HG03558 (cell line): ENCODE measurements at regions not wholly inside any gene's neighbourhood (a gene's known extent, or its start where the extent isn't known, plus 50 kb on each side); places are given as distances from the start of the nearest gene placed in this dataset.
"Not testable (repeated sequence)": the region's sequence is repeated elsewhere in the genome, so short reads cannot be mapped to it uniquely, and the experiment has no call there.

Source experiments
- ATAC-seq: cut with Tn5 transposase; IDR thresholded peaks from one replicate; pipeline ENCODE4 v1.9.1; 2021; ENCODE audit warnings: moderate number of reproducible peaks; ENCODE audit not compliant: unreplicated experiment; ENCODE audit errors: extremely low read depth

GRCh38 chr19:30255791-30256495 is 116.2 kb upstream of the ZNF536 start:
- no peak for ATAC-seq

DNA sequence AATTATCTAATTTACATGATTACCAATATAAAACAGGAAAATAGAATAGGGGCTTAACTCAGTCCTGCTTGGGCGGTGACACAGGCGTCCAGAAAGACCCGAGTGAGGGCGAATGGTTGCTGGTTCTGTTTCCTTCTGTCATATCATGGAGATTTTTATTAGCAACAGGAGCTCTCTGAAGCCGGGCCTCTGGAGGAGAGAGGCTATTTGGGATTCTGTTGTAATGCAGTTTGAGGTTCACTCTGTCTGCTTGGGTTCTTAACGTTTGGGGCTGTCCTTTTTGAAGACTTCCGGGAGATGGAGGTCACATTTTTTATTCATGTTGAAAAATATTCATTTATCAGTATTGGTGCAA is 115.7 kb upstream of the ZNF536 start:
- no peak for ATAC-seq

- ATAC-seq, result no peak
Observed at GRCh38 chr19:30263830-30264381, 108.3 kb upstream of the ZNF536 start.

DNA sequence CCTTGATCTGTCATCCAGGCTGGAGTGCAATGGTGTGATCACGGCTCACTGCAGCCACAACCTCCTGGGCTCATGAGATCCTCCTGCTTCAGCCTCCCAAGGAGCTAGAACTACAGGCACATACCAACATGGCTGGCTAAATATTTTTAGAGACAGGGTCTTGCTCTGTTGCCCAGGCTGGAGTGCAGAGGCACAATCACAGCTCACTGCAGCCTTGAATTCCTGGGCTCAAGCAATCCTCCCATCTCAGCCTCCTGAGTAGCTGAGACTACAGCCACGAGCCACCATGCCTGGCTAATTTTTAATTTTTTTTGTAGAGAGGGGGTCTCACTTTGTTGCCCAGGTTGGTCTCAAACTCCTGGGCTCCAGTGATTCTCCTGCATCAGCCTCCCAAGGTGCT is 106.3 kb upstream of the ZNF536 start:
- not testable (repeated sequence) for ATAC-seq

GRCh38 chr19:30266687-30267086 is 105.5 kb upstream of the ZNF536 start:
- ATAC-seq, result no peak

DNA sequence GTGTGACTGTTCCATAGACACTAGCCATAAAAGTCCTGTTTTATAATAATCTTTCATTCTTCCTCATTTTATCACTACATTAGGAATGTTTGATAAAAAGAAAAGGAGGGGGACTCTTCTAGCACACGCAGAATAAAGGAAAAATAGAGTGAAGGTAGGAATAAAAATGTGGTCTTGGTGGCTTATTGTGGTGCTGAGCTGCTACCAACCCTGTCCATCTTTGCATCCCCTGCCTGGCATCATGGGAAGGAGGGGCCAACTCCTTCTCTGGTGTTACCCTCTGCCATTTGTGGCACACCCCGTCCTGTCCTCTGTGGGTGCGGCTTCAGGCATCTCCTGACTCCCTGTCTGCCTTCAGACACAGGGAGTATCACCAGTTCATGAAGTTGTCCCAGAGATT is 104.9 kb upstream of the ZNF536 start:
- ATAC-seq, result no peak

DNA sequence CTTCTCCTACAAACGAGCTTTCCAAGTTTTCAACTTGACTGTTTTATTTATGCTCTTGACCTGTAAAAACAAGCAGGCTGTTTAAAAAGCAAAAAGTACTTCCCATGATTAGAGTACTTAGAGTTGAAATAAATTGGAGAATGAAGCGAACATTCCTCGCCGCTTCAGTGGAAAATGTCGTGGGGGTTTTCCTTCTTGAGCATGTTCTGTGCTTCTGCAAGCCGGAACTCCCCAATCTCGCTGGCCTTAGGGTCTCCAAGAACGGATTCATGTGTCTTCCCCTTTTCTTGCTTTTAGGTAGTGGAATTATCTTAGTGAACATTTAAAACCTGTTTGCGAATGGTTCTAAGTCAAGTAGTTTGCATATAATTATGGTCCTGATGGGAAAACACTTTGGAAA is 103.6 kb upstream of the ZNF536 start:
- ATAC-seq, result no peak

GRCh38 chr19:30269638-30270037 is 102.5 kb upstream of the ZNF536 start:
- ATAC-seq, result no peak

- ATAC-seq, result no peak
Observed at GRCh38 chr19:30271816-30272215, 100.4 kb upstream of the ZNF536 start.

GRCh38 chr19:30272554-30272953 is 99.6 kb upstream of the ZNF536 start:
- no peak for ATAC-seq

GRCh38 chr19:30273184-30273583 is 99.0 kb upstream of the ZNF536 start:
- ATAC-seq, result no peak

DNA sequence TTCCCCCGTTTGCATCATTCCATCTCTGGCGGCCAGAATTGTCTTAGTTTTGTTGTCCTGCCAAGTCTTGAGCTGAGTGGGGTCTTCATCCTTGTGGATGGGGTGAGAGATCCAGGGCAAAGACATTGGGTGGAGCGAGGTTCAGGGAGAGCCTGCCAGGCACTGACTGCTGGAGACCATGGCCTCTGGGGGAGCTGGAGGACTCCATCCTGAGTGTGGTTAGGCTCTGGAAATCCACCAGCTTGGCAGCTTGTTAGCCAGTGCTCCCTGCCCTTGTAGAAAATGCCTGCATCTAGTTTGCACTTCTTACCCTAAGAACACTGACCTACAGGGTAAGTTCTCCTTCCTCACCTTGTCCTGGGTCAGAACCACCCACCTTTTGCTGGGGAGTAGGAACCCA is 97.2 kb upstream of the ZNF536 start:
- ATAC-seq, result no peak

DNA sequence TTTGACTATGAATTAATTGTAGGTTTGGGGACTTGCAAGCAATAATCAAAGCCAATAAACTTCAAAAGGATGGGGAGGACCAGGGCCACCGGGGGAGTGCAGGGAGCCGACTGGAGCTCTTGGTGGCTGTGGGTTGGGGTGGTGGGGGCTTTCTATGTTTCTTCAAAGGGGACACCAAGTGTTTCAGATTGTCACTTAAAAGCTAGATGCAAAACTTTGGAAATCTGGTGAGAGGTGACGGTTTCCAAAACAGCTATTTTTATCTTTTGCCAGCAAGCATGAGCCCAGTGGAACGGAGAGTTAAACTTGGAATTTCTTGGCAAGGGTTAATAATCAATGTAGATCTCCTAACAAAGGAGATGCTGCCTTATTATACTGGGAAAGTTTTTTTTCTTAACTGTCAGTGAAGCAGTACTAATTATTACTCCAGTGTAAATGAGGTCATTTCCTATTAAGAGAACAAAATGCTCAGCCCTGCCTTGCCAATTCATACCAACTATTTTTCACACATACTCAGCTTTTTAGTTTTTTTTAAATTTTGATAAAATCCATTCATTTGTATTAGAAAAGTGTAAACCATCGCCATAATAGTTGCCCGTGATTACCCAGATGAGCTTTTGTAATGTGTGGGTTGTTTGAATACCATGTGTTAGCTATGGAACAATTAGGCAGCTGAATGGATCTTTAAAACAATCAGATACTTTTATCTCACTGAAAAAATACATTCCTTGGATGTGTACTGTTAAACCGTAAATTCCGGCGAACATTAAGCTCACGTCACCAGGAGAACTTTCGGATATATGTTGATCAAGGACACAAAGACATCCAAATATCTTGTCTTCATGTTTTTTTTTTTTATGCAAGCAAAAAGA is 95.9 kb upstream of the ZNF536 start:
- no peak for ATAC-seq

DNA sequence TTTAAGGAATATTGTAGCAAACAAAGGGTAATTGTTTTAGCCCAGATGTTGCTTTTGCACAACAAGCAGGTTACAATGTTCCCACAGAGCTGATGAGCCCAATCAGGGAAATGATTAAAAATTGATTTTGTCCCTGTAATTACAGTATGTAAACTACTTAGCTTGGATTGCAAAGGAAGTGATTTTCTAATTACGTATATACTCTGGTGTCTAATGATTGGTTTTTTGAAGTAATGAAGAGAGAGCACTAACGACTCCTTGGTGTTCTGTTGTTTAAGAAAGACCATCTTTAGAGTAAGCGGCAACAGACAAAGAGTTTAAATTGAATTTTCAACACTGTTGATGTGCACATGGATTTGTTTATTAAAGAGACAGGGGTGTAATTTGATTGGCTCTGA is 95.3 kb upstream of the ZNF536 start:
- ATAC-seq, result no peak

DNA sequence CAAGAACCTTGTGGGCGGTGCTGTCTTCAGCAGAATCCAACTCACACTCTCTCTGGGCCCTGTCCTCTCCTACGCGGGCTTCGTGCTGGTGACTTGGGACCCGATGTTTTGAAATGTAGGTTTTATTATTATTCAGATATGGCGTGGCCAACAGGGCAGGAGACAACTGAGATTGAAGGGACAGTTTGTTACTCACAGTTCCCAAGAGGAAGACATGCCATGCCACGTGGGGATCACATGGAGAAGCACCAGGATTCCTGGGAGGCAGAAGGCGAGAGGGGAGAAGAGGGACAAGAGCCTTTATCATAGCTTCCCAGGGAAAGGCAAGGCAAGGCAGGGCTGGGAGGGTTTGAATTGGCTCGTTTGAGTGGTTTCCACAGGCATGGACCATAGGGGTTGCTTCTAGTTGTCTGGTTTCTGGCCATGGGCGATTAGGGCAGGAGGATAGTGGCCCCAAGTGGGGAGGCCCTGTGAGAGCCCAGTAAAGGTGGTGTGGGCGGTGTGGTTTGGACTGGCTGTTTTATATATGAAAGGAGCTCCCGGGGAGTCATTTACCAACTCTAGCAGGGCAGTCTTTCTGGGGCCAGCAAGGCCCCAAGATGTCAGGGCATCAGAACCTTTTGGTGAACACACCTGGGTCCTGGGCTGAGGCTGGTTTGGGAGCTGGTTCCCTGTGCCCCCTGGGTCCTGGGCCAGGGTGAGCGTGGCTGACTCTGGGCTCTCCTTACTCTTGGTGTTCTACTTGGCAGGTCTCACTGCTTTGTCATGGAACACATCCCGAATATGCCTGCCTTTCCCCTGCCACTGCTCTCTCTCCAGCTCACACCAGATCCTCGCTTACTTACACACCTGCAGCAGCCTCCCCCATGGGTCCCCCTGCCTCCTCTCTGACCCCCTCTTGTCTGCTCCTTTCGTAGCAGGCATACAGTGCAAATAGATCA is 94.0 kb upstream of the ZNF536 start:
- ATAC-seq, result no peak

- ATAC-seq, result no peak
Observed at GRCh38 chr19:30278882-30279254, 93.3 kb upstream of the ZNF536 start.

DNA sequence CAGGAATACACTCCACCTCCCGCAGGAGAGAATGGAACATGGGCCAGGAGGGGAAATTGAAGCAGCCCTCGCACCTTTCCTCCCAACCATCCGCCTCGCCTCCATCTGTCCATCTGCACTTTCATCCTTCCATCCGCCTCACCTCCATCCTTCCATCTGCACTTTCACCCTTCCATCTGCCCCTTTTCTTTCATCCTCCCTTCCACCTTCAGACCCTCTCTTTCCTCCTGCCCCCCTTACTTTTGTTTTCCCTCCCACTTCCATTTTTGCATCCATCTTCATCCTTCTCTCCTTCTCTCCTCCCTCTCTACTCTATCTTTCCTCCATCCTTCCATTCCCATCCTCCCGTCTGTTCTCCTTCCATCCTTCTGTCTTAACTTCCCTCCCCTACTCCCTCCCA is 92.2 kb upstream of the ZNF536 start:
- no peak for ATAC-seq

DNA sequence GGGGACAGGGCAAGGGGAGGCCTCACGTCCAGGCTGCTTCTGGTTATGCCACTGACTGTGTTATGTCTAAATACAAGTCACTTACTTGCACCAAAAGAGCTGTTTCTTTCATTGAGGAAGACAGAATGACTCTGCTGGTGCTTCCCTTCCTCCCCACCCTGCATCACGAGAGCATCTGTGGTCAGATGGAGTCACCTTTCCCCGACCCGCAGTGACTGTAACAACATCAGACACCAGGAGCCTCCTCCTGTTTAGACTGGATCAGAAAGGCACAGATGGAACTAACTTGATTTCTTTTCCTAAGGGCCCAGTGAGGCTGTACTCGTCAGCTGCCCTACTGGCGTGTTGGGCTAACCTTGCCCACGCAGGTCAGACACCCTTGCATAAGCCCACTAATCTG is 90.3 kb upstream of the ZNF536 start:
- ATAC-seq, result no peak

DNA sequence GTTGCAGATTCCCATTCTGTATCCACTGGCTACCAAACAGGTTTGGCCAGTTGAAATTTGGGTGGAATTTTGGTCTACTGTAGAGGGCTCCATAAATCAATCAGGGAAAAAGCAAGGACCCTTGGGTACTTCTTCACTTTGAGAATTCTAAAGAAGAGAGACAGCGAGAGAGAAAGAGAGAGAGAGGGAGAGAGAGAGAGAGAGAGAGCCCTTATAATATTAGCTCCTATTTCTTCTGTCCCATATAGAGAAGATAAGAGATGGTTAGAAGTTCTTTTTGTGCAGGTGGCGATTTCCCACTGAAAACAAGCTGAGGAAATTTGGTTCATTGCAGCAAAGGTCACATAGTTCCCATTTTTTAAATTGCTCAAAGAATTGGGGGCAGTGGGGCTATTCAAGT is 88.6 kb upstream of the ZNF536 start:
- ATAC-seq, result no peak

DNA sequence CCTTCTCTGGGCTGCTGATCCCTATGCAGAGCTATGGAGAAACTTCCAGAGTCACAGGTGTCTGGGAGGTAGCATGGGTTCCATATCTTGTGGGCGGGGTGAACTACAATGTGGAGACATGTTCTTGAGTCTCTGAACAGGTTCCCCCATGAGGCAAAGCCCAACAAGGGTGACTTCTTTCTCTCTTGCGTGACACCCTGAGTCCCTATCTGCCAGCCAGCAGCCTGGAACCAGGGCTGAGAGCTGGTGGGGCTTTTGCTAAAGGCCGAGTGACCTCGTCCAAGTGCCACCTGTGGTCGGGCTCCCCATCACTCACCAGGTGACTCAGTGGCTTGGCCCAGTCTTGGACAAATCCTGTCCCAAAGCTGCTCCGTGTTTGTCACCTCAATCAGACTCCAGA is 88.0 kb upstream of the ZNF536 start:
- ATAC-seq, result no peak

DNA sequence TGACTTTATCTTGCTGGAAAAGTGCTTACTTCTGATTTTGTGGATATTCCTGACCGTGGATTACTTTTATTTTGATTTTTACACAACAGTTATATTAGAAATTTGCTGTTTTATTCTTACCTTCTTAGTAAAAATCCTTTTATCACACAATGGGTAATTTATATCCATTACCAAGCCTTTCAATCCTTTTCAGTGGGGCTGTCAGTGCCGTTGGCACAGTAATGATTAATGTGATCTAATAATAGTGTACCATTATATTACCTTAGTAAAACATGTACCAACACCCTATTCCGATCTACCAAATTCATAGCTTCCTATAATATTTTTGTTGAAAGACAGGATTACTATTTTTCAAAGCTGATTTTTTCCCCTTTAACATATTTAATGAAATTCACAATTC is 87.3 kb upstream of the ZNF536 start:
- no peak for ATAC-seq
